ENCODE measurements at regions not wholly inside any gene's neighbourhood (a gene's known extent, or its start where the extent isn't known, plus 50 kb on each side); places are given as distances from the start of the nearest gene placed in this dataset.

DNA sequence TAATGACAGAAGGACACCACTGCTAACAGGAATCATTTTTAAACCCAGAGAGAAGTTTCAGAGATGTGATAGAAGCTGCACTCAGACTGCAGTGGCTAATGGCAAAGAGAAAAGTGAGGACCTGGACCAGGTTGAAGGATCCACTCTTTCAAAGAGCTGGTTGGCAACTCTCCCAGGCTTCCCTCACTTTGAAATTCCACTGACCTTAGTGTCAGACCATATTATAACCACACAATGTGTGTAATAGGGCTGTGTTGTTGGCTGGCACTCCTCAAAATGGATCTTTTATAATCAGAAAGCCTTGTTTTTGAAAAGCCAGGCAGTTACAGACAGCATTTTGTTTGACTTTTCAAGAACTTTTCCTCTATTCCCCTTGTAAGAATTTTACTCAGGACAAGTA lies 280.7 kb downstream of the PRELID2 start:
- no peak overlapping the region for H3K27ac Mint-ChIP-seq
- TF ChIP-seq, protein P1, sequence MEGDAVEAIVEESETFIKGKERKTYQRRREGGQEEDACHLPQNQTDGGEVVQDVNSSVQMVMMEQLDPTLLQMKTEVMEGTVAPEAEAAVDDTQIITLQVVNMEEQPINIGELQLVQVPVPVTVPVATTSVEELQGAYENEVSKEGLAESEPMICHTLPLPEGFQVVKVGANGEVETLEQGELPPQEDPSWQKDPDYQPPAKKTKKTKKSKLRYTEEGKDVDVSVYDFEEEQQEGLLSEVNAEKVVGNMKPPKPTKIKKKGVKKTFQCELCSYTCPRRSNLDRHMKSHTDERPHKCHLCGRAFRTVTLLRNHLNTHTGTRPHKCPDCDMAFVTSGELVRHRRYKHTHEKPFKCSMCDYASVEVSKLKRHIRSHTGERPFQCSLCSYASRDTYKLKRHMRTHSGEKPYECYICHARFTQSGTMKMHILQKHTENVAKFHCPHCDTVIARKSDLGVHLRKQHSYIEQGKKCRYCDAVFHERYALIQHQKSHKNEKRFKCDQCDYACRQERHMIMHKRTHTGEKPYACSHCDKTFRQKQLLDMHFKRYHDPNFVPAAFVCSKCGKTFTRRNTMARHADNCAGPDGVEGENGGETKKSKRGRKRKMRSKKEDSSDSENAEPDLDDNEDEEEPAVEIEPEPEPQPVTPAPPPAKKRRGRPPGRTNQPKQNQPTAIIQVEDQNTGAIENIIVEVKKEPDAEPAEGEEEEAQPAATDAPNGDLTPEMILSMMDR (conservative IDR thresholded peaks at IDR 0.05), result no peak
- H3K27me3 Mint-ChIP-seq, result no peaks in the 10 kb centered on the region
- DNase-seq (ENCODE audit: extremely low spot score, unreplicated experiment), result no peak
- no peak overlapping the region for H3K4me3 Mint-ChIP-seq
- no peaks in the 10 kb centered on the region for H3K36me3 Mint-ChIP-seq
- H3K4me1 Mint-ChIP-seq (ENCODE audit: unreplicated experiment), result peaks cover 4% of the 10 kb centered on the region
- no peaks in the 10 kb centered on the region for H3K9me3 Mint-ChIP-seq

GRCh38 chr5:145553177-145553576 lies 282.0 kb downstream of the PRELID2 start:
- H3K27me3 Mint-ChIP-seq, result no peaks in the 10 kb centered on the region
- H3K4me3 Mint-ChIP-seq, result no peak overlapping the region
- H3K27ac Mint-ChIP-seq, result no peak overlapping the region
- TF ChIP-seq, protein P1 (conservative IDR thresholded peaks at IDR 0.05), result no peak
- DNase-seq (ENCODE audit: extremely low spot score, unreplicated experiment), result no peak
- no peaks in the 10 kb centered on the region for H3K9me3 Mint-ChIP-seq
- H3K36me3 Mint-ChIP-seq, result no peaks in the 10 kb centered on the region
- H3K4me1 Mint-ChIP-seq (ENCODE audit: unreplicated experiment), result peaks cover 3% of the 10 kb centered on the region

DNA sequence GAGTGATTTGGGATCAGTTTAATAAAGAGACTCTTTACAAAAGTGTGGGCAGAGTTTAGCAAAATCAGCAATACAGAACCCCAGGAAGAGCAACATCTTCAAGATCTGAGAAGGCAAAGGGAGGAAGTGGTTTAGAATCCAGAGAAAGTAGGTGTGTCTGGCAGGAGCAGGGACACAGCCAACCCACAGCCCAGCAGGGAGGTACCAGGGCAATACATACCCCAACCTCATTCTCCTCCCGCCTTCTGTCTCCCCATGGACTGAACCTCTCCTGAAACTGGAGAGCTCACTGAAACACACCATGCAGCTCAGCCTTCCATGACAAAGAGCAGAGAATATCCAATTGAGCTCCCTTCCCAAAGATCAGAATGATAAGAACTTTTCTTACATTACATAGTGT lies 283.4 kb downstream of the PRELID2 start:
- H3K36me3 Mint-ChIP-seq, result no peaks in the 10 kb centered on the region
- H3K27ac Mint-ChIP-seq, result no peak overlapping the region
- TF ChIP-seq, protein P1 (conservative IDR thresholded peaks at IDR 0.05), result no peak
- no peak overlapping the region for H3K4me3 Mint-ChIP-seq
- H3K4me1 Mint-ChIP-seq (ENCODE audit: unreplicated experiment), result no peaks in the 10 kb centered on the region
- H3K9me3 Mint-ChIP-seq, result no peaks in the 10 kb centered on the region
- H3K27me3 Mint-ChIP-seq, result no peaks in the 10 kb centered on the region
- no peak for DNase-seq (ENCODE audit: extremely low spot score, unreplicated experiment)

DNA sequence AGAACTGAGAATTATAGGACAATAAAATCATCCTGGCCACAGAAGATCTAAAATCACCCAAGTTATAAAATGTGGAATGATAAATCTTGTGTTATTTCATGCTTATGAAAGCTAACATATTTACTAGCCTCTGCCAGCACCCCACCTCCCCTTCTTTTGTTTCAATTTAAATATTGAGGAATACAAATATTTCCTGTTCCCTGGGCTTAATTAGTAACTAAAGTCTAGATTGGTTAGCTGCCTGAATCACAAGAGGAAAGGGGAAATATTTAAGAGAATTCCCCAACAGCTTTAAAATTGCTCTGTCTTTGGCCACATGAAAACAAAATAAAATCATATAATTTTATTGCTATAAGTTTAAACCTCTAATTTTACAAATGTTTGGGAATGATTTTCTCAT lies 287.0 kb downstream of the PRELID2 start:
- H3K36me3 Mint-ChIP-seq, result no peaks in the 10 kb centered on the region
- TF ChIP-seq, protein P1 (conservative IDR thresholded peaks at IDR 0.05), result no peak
- H3K27ac Mint-ChIP-seq, result no peak overlapping the region
- H3K9me3 Mint-ChIP-seq, result no peaks in the 10 kb centered on the region
- no peak overlapping the region for H3K4me3 Mint-ChIP-seq
- H3K27me3 Mint-ChIP-seq, result no peaks in the 10 kb centered on the region
- DNase-seq (ENCODE audit: extremely low spot score, unreplicated experiment), result no peak
- H3K4me1 Mint-ChIP-seq (ENCODE audit: unreplicated experiment), result no peaks in the 10 kb centered on the region

- H3K27me3 Mint-ChIP-seq, result no peaks in the 10 kb centered on the region
- TF ChIP-seq, protein P1 (conservative IDR thresholded peaks at IDR 0.05), result no peak
- H3K27ac Mint-ChIP-seq, result no peak overlapping the region
- H3K9me3 Mint-ChIP-seq, result no peaks in the 10 kb centered on the region
- H3K36me3 Mint-ChIP-seq, result no peaks in the 10 kb centered on the region
- no peak for DNase-seq (ENCODE audit: extremely low spot score, unreplicated experiment)
- H3K4me3 Mint-ChIP-seq, result no peak overlapping the region
- no peaks in the 10 kb centered on the region for H3K4me1 Mint-ChIP-seq (ENCODE audit: unreplicated experiment)
Observed at GRCh38 chr5:145544401-145544800, 290.7 kb downstream of the PRELID2 start.

- H3K27me3 Mint-ChIP-seq, result no peaks in the 10 kb centered on the region
- H3K4me3 Mint-ChIP-seq, result no peak overlapping the region
- DNase-seq (ENCODE audit: extremely low spot score, unreplicated experiment), result no peak
- H3K36me3 Mint-ChIP-seq, result no peaks in the 10 kb centered on the region
- H3K9me3 Mint-ChIP-seq, result no peaks in the 10 kb centered on the region
- H3K27ac Mint-ChIP-seq, result no peak overlapping the region
- TF ChIP-seq, protein P1 (conservative IDR thresholded peaks at IDR 0.05), result no peak
- no peaks in the 10 kb centered on the region for H3K4me1 Mint-ChIP-seq (ENCODE audit: unreplicated experiment)
Observed at GRCh38 chr5:145543968-145544367, 291.2 kb downstream of the PRELID2 start.
